Small intestine (tissue), 7 donors: ENCODE measurements at regions not wholly inside any gene's neighbourhood (a gene's known extent, or its start where the extent isn't known, plus 50 kb on each side); places are given as distances from the start of the nearest gene placed in this dataset.
A peak's percentile ranks its signal among the peaks of the same experiment; 100 is the strongest.

Source experiments
- DNase-seq, 2 donors: peaks; one replicate each; pipeline versions ENCODE4 v3.0.0 to v3.0.0-alpha.2; 2013
- FAIRE-seq: peaks from 2 replicates; lab custom pipeline; 2012; peaks lifted over from hg19 to GRCh38; lab: Jason Lieb, UNC
- H3K27ac ChIP-seq, 3 donors: one replicate each; pipeline ENCODE4 v1.5.1; 2013; ENCODE audit warnings: low read length in 2 of 3, mild to moderate bottlenecking in 2 of 3, control low read depth in 1 of 3, inconsistent platforms in 1 of 3, low read depth in 1 of 3, moderate library complexity in 1 of 3
- H3K27me3 ChIP-seq, 3 donors: one replicate each; pipeline ENCODE4 v1.6.1; 2013; ENCODE audit warnings: low read length in 3 of 3, inconsistent platforms in 1 of 3; ENCODE audit not compliant: control insufficient read depth in 3 of 3, insufficient read depth in 3 of 3
- H3K36me3 ChIP-seq, 3 donors: one replicate each; pipeline ENCODE4 v1.6.1; 2013; ENCODE audit warnings: low read length in 3 of 3, inconsistent platforms in 1 of 3, low read depth in 1 of 3, mild to moderate bottlenecking in 1 of 3, moderate library complexity in 1 of 3; ENCODE audit not compliant: control insufficient read depth in 3 of 3, insufficient read depth in 2 of 3
- H3K4me1 ChIP-seq, 3 donors: one replicate each; pipeline ENCODE4 v1.6.1; 2013; ENCODE audit warnings: low read length in 2 of 3, inconsistent platforms in 1 of 3, low read depth in 1 of 3, mild to moderate bottlenecking in 1 of 3, moderate library complexity in 1 of 3; ENCODE audit not compliant: control insufficient read depth in 3 of 3, insufficient read depth in 2 of 3
- H3K4me3 ChIP-seq, 3 donors: one replicate each; pipeline ENCODE4 v1.5.1; 2013; ENCODE audit warnings: low read length in 3 of 3, control low read depth in 1 of 3, inconsistent platforms in 1 of 3, low read depth in 1 of 3, mild to moderate bottlenecking in 1 of 3, moderate library complexity in 1 of 3
- H3K9me3 ChIP-seq, 2 donors: one replicate each; pipeline ENCODE4 v1.6.1; 2013; ENCODE audit warnings: low read depth in 1 of 2, low read length in 1 of 2; ENCODE audit not compliant: control insufficient read depth in 2 of 2, insufficient read depth in 1 of 2
- WGBS, 3 donors: extraction: QIAGEN DNeasy Blood & Tissue Kit; methylation state at CpG; one replicate each; pipeline ENCODE4 v1.1.7; 2013; 5-methylcytosine and 5-hydroxymethylcytosine counted together
- donor health status: healthy with polysubstance abuse.
- donor health status: control.
- donor health status: control.
- donor health status: Bipolar disorder and iron deficiency.
- donor health status: healthy.

DNA sequence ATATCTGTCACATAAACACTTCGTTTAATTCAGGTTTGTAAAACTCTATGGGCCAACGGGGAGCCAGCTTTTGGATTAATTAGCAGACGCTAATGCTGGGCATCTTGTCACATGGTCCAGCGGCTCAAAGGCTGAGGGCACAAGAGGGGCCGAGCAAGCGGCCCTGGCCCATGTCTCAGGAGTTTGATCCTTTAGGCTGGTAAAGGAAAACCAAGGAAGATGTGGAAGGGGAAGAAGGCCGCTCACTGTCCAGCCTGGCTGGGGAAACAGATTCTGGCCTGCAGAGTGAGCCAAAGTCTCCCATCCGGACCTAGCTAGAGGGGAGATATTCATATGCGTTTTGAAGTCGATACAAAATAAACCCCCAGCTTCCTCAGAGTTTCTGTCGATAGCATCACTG lies 248.6 kb upstream of the SIX2 start:
- Histone ChIP-seq H3K27ac (no peak overlapping the region), H3K36me3 (no peaks in the 10 kb centered on the region), H3K27me3 (peaks cover 0 to 13% (median 0%) of the 10 kb centered on the region in 3 donors), H3K4me1 (peaks cover 0 to 6% (median 0%) of the 10 kb centered on the region in 3 donors), H3K9me3 (no peaks in the 10 kb centered on the region), H3K4me3 (no peak overlapping the region)
- FAIRE-seq (no peak), DNase-seq (no peak)
- 78 to 87% (median 78%) methylated on average over 11 of the region's 11 CpGs for WGBS, 3 donors

GRCh38 chr2:45256867-45257641 lies 247.8 kb upstream of the SIX2 start:
- peak in 1 of 2 donors; percentile 32 for DNase-seq
- H3K4me1 ChIP-seq = peaks cover 0 to 6% (median 0%) of the 10 kb centered on the region in 3 donors
- 77 to 90% (median 81%) methylated on average over 14 to 16 of the region's 16 CpGs for WGBS, 3 donors
- no peak overlapping the region for H3K4me3 ChIP-seq
- H3K27me3 ChIP-seq = peaks cover 0 to 13% (median 0%) of the 10 kb centered on the region in 3 donors
- H3K36me3 ChIP-seq = no peaks in the 10 kb centered on the region
- no peak for FAIRE-seq
- H3K27ac ChIP-seq = no peak overlapping the region
- H3K9me3 ChIP-seq = no peaks in the 10 kb centered on the region

DNA sequence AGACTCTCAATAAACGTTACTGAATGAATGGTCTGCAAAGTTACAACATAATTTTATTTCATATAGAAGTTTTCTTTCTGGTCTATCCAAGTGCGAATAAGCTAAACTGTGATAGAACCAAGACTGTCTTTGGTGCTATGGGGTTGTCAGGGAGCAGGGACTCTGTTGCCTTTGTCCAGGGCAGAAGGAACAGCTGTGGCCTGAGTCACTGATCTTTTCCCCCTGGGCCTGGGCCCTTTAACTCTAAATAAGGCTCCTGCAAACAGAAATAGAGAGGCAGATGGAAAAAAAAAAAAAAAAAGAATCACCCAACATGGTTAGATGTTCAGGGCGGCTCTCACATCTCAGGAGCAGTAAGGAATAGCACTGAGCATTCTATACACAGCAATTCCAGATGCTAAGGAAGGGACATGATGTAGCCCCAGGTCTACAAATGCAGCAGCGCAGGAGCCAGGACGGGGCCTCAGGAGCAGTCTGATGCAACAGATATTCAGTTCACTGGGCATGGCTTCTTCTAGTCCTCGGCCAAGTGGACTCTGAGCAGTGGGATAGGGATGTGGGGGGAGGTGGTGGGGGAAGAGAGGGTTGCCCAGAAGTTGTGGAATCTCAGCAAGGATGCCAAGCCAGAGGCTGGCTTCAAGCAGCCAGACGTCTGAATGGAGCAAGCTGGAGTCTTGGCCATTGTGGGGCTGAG lies 247.1 kb upstream of the SIX2 start:
- no peak for FAIRE-seq
- Histone ChIP-seq H3K4me1 (peaks cover 0 to 6% (median 0%) of the 10 kb centered on the region in 3 donors), H3K27me3 (peaks cover 0 to 9% (median 0%) of the 10 kb centered on the region in 3 donors), H3K4me3 (no peak overlapping the region), H3K27ac (no peak overlapping the region), H3K36me3 (no peaks in the 10 kb centered on the region), H3K9me3 (no peaks in the 10 kb centered on the region)
- DNase-seq = no peak
- WGBS, 3 donors = 65 to 81% (median 77%) methylated on average over 7 of the region's 7 CpGs

DNA sequence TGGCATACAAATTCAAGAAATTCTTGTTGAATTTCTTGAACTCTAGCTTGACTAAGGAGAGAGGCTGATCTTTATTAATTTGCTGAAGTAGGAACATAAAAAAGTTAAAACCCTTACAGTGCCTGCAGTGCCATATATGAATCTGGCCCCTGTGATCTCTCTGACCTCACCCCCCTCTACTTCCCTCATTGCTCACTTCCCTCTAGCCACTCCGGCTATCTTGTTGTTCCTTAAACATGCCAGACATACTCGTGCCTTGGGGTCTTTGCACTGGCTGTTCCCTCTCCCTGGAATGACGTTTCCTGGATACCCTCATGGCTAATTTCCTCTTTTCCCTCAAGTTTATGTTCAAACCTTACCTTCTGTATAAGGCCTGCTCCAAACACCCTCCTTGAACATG lies 246.3 kb upstream of the SIX2 start:
- DNase-seq (no peak), FAIRE-seq (no peak)
- WGBS, 3 donors = 76 to 95% (median 79%) methylated on average over 3 of the region's 3 CpGs
- Histone ChIP-seq H3K9me3 (no peaks in the 10 kb centered on the region), H3K4me1 (peaks cover 0 to 6% (median 0%) of the 10 kb centered on the region in 3 donors), H3K4me3 (no peak overlapping the region), H3K36me3 (no peaks in the 10 kb centered on the region), H3K27me3 (peaks cover 0 to 5% (median 0%) of the 10 kb centered on the region in 3 donors), H3K27ac (no peak overlapping the region)

DNA sequence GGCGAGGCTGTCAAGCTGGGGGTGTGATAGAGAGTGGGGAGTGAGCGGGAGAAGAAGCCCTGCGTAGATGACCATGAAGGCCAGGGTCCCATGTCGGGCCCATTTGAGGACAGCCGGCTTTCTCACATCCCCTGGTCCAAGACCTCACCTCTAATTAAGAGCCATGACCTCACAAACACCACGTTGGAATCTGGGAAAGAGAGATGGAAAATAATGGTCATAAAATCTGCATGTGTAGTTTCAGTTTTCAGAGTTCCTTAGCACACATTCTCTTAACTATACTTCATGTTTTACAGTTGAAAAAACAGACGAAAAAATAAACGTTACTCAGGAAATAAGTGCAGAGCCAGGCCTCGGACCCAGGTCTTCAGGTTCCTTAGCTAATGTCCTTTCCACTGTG lies 244.8 kb upstream of the SIX2 start:
- DNase-seq = no peak
- no peak overlapping the region for H3K4me3 ChIP-seq
- peaks cover 0 to 3% (median 0%) of the 10 kb centered on the region in 3 donors for H3K27me3 ChIP-seq
- no peak for FAIRE-seq
- WGBS, 3 donors = 76 to 82% (median 79%) methylated on average over 9 of the region's 9 CpGs
- no peak overlapping the region for H3K27ac ChIP-seq
- no peaks in the 10 kb centered on the region for H3K9me3 ChIP-seq
- H3K4me1 ChIP-seq = peaks cover 0 to 6% (median 0%) of the 10 kb centered on the region in 3 donors
- H3K36me3 ChIP-seq = no peaks in the 10 kb centered on the region

DNA sequence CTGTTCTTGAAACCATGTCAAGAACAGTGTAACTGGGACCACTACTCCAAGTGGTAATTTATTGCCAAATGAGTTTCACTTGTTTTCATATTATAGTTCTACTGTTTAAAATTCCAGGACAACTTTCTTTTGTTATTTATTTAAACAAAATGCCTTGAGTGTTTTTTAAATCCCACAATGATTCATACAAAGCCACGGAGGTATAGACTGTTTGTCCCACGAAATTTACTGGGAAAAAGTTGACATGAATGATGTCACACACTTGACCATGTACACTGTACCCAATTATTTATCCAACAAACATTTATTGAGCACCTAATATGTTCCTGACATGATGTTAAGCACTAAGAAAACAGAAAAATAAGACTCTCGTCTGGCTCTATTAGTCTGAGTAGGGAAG lies 243.9 kb upstream of the SIX2 start:
- H3K27ac ChIP-seq = no peak overlapping the region
- WGBS, 3 donors = 70 to 77% (median 72%) methylated on average over 3 of the region's 3 CpGs
- H3K9me3 ChIP-seq = no peaks in the 10 kb centered on the region
- H3K36me3 ChIP-seq = no peaks in the 10 kb centered on the region
- no peak for FAIRE-seq
- H3K4me3 ChIP-seq = no peak overlapping the region
- DNase-seq = no peak
- peaks cover 0 to 1% (median 0%) of the 10 kb centered on the region in 3 donors for H3K27me3 ChIP-seq
- H3K4me1 ChIP-seq = peaks cover 0 to 6% (median 0%) of the 10 kb centered on the region in 3 donors

GRCh38 chr2:45250176-45250575 lies 240.9 kb upstream of the SIX2 start:
- H3K27me3 ChIP-seq = peaks cover 0 to 1% (median 0%) of the 10 kb centered on the region in 3 donors

GRCh38 chr2:45248214-45248613 lies 239.0 kb upstream of the SIX2 start:
- WGBS, 3 donors = 67 to 71% (median 69%) methylated on average over 4 of the region's 4 CpGs
- H3K4me3 ChIP-seq = no peak overlapping the region

More at GRCh38 chr2:45250176-45250575, 240.9 kb upstream of the SIX2 start:
- Histone ChIP-seq H3K9me3 (no peaks in the 10 kb centered on the region), H3K4me3 (no peak overlapping the region), H3K36me3 (no peaks in the 10 kb centered on the region), H3K4me1 (no peaks in the 10 kb centered on the region), H3K27ac (no peak overlapping the region)
- no peak for DNase-seq
- no peak for FAIRE-seq

More at GRCh38 chr2:45248214-45248613, 239.0 kb upstream of the SIX2 start:
- Histone ChIP-seq H3K27me3 (peaks cover 0 to 1% (median 0%) of the 10 kb centered on the region in 3 donors), H3K9me3 (no peaks in the 10 kb centered on the region), H3K27ac (no peak overlapping the region), H3K4me1 (no peaks in the 10 kb centered on the region), H3K36me3 (no peaks in the 10 kb centered on the region)
- no peak for DNase-seq
- FAIRE-seq = no peak
